Endothelial cell (in vitro differentiated cells): ENCODE measurements at regions not wholly inside any gene's neighbourhood (a gene's known extent, or its start where the extent isn't known, plus 50 kb on each side); places are given as distances from the start of the nearest gene placed in this dataset.

ENCODE experiments used
- DNase-seq: peaks from one replicate; pipeline ENCODE4 v3.0.0; 2021; ENCODE audit warnings: low spot score
- H3K27ac Mint-ChIP-seq: one replicate; pipeline ENCODE4 v1.8.0; 2021; ENCODE audit warnings: mixed read lengths, inconsistent platforms; ENCODE audit not compliant: unreplicated experiment
- H3K27me3 Mint-ChIP-seq: one replicate; pipeline ENCODE4 v1.8.0; 2021; ENCODE audit warnings: mild to moderate bottlenecking, moderate library complexity, mixed read lengths, inconsistent platforms; ENCODE audit not compliant: unreplicated experiment
- H3K36me3 Mint-ChIP-seq: one replicate; pipeline ENCODE4 v1.8.0; 2021; ENCODE audit warnings: mild to moderate bottlenecking, low read depth, mixed read lengths, inconsistent platforms; ENCODE audit not compliant: unreplicated experiment
- H3K4me1 Mint-ChIP-seq: one replicate; pipeline ENCODE4 v1.8.0; 2021; ENCODE audit warnings: mild to moderate bottlenecking, mixed read lengths, inconsistent platforms; ENCODE audit not compliant: unreplicated experiment
- H3K4me3 Mint-ChIP-seq: one replicate; pipeline ENCODE4 v1.8.0; 2021; ENCODE audit warnings: mild to moderate bottlenecking, mixed read lengths, inconsistent platforms; ENCODE audit not compliant: unreplicated experiment
- H3K9me3 Mint-ChIP-seq: one replicate; pipeline ENCODE4 v1.8.0; 2021; ENCODE audit warnings: mixed read lengths, inconsistent platforms; ENCODE audit not compliant: unreplicated experiment
- CTCF ChIP-seq: fragments of 200-600 bp; sonication (generic); IDR thresholded peaks from one replicate; pipeline ENCODE4 v1.5.0; 2021; ENCODE audit warnings: antibody characterized with exemption; ENCODE audit not compliant: unreplicated experiment

GRCh38 chr6:15132854-15133670 lies 112.8 kb upstream of the JARID2 start:
- peaks cover 2% of the 10 kb centered on the region for H3K27me3 Mint-ChIP-seq
- H3K27ac Mint-ChIP-seq = no peak overlapping the region
- peaks cover 8% of the 10 kb centered on the region for H3K4me1 Mint-ChIP-seq
- H3K9me3 Mint-ChIP-seq = no peaks in the 10 kb centered on the region
- no peak overlapping the region for H3K4me3 Mint-ChIP-seq
- no peak for TF ChIP-seq CTCF
- DNase-seq = no peak
- no peaks in the 10 kb centered on the region for H3K36me3 Mint-ChIP-seq

DNA sequence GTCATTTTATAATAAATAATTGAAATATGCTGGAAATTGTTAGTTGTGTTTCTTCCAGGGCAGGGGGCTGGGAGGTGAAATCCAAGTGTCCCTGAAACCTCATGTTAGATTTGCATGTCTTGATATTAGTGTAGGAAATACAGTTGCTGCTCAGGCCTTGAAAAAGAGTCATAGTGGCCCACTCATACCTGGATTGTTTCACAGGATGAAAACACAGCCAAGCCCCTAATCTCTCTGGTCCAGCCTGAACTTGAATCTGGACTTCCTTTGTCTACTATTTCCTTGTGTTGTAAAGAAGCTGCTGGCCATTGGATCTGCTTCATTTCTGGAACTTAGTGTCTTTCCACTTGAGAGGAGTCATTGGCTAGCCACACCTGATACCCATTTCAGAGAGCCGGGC lies 108.8 kb upstream of the JARID2 start:
- H3K4me1 Mint-ChIP-seq = peaks cover 8% of the 10 kb centered on the region
- no peak for DNase-seq
- no peak overlapping the region for H3K27ac Mint-ChIP-seq
- H3K27me3 Mint-ChIP-seq = no peaks in the 10 kb centered on the region
- H3K4me3 Mint-ChIP-seq = no peak overlapping the region
- no peaks in the 10 kb centered on the region for H3K36me3 Mint-ChIP-seq
- H3K9me3 Mint-ChIP-seq = no peaks in the 10 kb centered on the region
- TF ChIP-seq CTCF = no peak

- Mint-ChIP-seq H3K4me3 (no peak overlapping the region), H3K9me3 (no peaks in the 10 kb centered on the region), H3K27me3 (no peaks in the 10 kb centered on the region), H3K4me1 (no peaks in the 10 kb centered on the region), H3K36me3 (no peaks in the 10 kb centered on the region), H3K27ac (no peak overlapping the region)
- DNase-seq = no peak
- TF ChIP-seq CTCF = no peak
Measured at GRCh38 chr6:15143086-15143485, 102.8 kb upstream of the JARID2 start.

GRCh38 chr6:15143540-15143939 lies 102.3 kb upstream of the JARID2 start:
- DNase-seq = no peak
- H3K9me3 Mint-ChIP-seq = no peaks in the 10 kb centered on the region
- no peak for TF ChIP-seq CTCF
- H3K4me3 Mint-ChIP-seq = no peak overlapping the region
- H3K27ac Mint-ChIP-seq = no peak overlapping the region
- no peaks in the 10 kb centered on the region for H3K4me1 Mint-ChIP-seq
- no peaks in the 10 kb centered on the region for H3K27me3 Mint-ChIP-seq
- no peaks in the 10 kb centered on the region for H3K36me3 Mint-ChIP-seq

DNA sequence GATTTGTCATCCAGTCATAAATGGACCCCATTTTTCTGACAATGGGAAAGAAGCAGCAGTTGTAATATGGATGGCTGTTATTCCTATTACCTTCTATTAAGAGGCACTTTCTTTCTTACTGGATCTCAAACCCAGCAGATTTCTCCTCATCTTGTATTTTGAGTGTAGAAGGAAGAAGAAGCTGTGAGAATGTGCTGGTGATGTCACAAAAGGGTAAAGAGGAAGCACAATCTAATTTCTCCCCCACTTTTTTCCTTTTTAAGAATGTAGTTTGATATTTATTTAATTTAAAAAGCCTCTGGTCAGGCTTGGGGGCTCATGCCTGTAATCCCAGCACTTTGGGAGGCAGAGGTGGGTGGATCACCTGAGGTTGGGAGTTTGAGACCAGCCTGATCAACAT lies 100.0 kb upstream of the JARID2 start:
- DNase-seq = no peak
- no peaks in the 10 kb centered on the region for H3K27me3 Mint-ChIP-seq
- TF ChIP-seq CTCF = no peak
- no peaks in the 10 kb centered on the region for H3K4me1 Mint-ChIP-seq
- H3K36me3 Mint-ChIP-seq = no peaks in the 10 kb centered on the region
- H3K4me3 Mint-ChIP-seq = no peak overlapping the region
- no peaks in the 10 kb centered on the region for H3K9me3 Mint-ChIP-seq
- H3K27ac Mint-ChIP-seq = no peak overlapping the region
